NCI-H345 treated with DMSO at 0.1 percent for 48 hours (cell line): ENCODE measurements at regions not wholly inside any gene's neighbourhood (a gene's known extent, or its start where the extent isn't known, plus 50 kb on each side); places are given as distances from the start of the nearest gene placed in this dataset.

Source experiments
- DNase-seq: peaks from one replicate; lab custom pipeline; 2025; ENCODE audit not compliant: unreplicated experiment; lab: John Stamatoyannopoulos, UW

GRCh38 chr1:82273816-82274215, 473.1 kb downstream of the ADGRL2 start:
- DNase-seq = no peak

DNA sequence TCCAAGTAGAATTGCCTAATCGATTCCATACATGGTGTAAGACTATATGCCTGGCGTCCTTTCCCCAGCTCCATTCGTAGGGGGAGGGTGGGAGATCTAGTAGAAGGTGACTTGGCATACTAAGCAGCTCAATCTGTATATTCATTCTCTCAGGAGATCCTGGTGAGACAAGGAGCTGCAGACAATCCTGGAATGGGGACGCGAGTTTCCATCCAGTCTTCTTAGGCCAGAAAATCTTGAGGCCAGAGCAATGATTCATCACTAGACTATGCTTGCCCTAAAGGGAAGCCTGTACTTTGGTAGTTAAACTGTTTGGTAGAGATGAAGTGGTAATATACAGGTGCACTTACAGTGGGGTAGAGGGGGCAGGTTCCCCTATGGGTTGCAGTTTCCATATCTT, 468.7 kb downstream of the ADGRL2 start:
- no peak for DNase-seq

DNA sequence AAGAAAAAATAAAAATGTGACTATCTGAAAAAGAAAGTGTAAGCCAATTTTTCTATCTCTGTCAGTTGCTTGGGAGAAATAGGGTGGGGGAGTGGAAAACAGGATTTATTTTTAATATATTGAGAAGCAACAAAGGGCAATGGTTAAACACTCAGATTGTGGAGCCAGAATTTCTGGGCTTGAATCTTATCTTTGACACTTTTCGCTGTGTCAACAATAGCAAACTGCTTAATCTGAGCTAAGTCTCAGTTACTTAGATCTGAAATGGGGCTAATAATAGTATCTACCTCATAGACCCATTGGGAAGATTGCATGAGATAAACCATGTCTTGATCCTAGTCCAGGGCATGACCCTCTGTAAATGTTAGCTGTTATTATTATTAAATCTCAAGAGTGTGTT, 468.1 kb downstream of the ADGRL2 start:
- DNase-seq = no peak

- no peak for DNase-seq
These were observed 465.6 kb downstream of the ADGRL2 start for GRCh38 chr1:82266351-82266750.

- DNase-seq = no peak
These were observed 464.7 kb downstream of the ADGRL2 start for GRCh38 chr1:82265436-82265835.

- no peak for DNase-seq
These were observed 464.1 kb downstream of the ADGRL2 start for GRCh38 chr1:82264802-82265201.

DNA sequence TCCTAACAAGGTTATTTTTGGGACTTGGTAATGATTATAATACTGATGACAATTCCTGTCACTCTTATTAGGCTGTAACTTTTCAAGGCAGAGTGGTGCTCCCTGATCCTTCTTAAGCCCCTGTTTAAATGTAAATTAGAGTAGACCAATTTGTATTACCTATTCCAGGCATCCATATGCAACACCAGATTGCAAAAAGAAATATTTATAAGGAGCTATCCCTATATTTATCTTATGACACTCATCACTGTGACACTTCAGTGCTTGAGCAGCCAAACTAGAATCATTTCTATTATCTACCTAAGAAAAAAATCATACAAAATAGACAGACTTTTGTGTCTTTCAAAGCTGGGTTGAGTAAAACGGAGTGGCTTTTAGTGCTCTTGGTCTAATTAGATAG, 462.7 kb downstream of the ADGRL2 start:
- DNase-seq = no peak

DNA sequence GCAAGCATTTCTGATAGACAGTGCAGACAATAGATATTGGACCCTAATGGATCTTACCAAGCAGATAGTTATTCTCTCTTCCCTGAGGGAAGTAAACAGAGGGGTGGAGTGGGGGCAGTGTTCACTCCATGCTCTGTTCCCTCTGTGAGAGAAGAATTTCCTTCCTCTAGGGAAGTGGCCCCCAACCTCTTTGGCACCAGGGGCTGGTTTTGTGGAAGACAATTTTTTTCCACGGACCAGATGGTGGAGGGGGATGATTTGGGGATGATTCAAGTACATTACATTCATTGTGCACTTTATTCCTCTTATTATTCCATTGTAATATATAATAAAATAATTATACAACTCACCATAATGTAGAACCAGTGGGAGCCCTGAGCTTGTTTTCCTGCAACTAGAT, 459.9 kb downstream of the ADGRL2 start:
- DNase-seq = no peak

GRCh38 chr1:82260051-82260450, 459.3 kb downstream of the ADGRL2 start:
- peak; percentile 52 for DNase-seq

DNA sequence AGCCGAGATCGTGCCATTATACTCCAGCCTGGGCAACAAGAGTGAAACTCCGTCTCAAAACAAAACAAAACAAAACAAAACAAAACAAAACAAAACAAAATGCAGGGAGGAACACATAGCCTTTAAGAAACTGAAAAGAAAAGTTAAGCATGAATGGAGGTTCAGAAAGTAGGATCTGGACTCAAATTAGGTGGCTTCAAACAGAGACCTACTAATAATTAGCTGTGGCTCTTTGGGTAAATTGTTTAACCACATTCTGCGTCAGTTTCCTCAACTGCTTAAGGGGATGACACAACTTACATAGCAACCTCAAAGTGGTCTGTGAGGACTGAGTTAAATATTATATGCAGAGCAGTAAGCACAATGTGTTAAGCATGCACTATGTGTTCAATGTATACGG, 458.2 kb downstream of the ADGRL2 start:
- no peak for DNase-seq

DNA sequence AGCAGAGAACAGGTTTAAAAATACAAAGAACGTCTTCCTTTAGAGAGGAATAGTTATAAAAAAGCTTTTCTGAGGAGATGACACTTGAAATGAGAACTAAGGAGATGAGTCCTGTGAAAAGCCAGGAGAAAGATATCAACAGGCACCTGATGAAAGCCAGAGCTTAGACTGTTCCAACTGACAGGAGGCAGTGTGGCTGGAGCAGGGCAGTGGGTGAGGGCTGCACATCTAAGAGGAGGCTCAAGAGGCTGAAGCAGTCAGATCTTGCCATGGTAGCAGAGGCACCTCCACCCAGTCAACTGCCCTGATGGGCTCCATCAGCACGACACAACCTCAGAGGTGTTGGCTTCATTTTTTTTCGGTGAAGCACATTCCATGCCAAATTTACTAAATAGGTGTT, 445.3 kb downstream of the ADGRL2 start:
- DNase-seq = no peak

GRCh38 chr1:82245345-82246014, 444.7 kb downstream of the ADGRL2 start:
- no peak for DNase-seq

- DNase-seq = no peak
These were observed 439.8 kb downstream of the ADGRL2 start for GRCh38 chr1:82240571-82240970.

DNA sequence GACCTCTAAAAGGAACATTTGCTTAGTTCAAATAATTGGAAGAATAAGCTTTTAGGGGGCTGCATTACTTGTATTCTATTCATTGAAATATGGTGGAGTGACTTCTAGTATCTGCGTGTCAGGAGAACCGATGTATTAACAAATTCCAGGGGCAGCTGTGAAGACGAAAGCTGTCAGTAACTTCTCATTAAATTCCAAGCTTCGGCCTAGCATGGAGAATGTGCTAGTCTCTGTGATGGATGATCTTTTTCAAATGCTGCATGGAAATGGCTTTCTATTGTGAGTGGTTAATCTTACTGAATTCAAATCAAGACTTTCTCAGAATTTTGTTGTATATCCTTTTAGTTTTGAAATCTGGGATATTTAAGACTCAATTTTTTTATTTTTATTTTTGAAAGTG, 429.9 kb downstream of the ADGRL2 start:
- DNase-seq = no peak

GRCh38 chr1:82227306-82228095, 426.8 kb downstream of the ADGRL2 start:
- DNase-seq = peak; percentile 32

DNA sequence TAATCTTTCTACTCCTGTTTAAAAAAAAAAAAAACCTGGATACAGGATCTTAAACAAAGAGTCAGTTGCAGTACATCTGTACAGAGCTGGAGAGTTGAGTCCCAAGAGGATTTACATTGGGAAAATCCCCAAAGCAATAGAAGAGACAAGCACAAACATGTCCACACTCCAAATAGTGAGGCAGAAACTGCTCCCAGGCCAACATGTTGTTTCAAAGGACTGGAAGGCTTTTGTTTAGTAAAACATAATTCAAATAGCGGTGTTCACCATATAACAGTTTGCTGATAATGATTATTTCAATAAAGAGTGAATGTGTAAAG, 425.4 kb downstream of the ADGRL2 start:
- peak; percentile 96 for DNase-seq

- peak; percentile 29 for DNase-seq
These were observed 424.9 kb downstream of the ADGRL2 start for GRCh38 chr1:82225421-82226185.

DNA sequence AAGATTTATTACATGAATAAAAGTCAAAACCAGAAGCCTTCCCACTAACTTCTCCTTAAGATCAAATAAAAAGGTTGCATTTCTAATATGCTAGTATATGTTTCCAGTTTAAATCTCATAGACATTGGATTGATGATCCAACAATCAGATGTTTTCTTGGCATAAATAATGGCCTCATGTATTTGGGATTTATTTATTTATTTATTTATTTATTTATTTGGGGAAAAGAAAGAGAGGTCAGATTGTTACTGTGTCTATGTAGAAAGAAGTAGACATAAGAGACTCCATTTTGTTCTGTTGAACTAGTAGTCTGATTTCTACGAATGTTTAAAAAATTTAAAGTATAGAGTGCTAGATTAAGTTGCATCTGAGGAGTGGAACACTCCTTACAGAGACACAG, 422.4 kb downstream of the ADGRL2 start:
- no peak for DNase-seq

GRCh38 chr1:82221721-82222120, 421.0 kb downstream of the ADGRL2 start:
- DNase-seq = no peak

GRCh38 chr1:82220754-82221153, 420.0 kb downstream of the ADGRL2 start:
- no peak for DNase-seq

GRCh38 chr1:82219841-82220240, 419.1 kb downstream of the ADGRL2 start:
- no peak for DNase-seq

- DNase-seq = no peak
These were observed 418.1 kb downstream of the ADGRL2 start for GRCh38 chr1:82218846-82219245.
